ENCODE measurements at regions not wholly inside any gene's neighbourhood (a gene's known extent, or its start where the extent isn't known, plus 50 kb on each side); places are given as distances from the start of the nearest gene placed in this dataset.

DNA sequence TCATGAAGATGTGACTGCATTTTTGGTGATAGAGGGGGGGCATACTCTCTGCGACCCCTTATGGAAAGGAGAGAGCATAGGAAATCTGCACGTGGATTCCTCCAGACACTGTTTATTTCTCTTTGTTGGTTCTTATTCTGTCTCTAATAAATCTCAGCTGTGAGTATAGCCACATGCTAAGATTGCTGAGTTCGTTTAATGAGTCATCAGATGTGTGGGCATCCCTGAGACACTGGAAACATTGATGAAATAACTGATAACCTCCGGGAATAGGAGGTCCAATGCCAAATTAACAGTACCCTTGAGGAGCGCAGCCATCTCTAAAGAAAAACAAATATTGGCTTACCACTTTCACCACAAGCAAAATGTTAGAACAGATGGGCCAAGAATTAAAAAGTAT, 880.2 kb upstream of the NEGR1 start:
- TF ChIP-seq, protein P1, sequence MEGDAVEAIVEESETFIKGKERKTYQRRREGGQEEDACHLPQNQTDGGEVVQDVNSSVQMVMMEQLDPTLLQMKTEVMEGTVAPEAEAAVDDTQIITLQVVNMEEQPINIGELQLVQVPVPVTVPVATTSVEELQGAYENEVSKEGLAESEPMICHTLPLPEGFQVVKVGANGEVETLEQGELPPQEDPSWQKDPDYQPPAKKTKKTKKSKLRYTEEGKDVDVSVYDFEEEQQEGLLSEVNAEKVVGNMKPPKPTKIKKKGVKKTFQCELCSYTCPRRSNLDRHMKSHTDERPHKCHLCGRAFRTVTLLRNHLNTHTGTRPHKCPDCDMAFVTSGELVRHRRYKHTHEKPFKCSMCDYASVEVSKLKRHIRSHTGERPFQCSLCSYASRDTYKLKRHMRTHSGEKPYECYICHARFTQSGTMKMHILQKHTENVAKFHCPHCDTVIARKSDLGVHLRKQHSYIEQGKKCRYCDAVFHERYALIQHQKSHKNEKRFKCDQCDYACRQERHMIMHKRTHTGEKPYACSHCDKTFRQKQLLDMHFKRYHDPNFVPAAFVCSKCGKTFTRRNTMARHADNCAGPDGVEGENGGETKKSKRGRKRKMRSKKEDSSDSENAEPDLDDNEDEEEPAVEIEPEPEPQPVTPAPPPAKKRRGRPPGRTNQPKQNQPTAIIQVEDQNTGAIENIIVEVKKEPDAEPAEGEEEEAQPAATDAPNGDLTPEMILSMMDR (IDR thresholded peaks at IDR 0.05) = no peak
- TF ChIP-seq POLR2AphosphoS5 (IDR thresholded peaks at IDR 0.05) (no peak), POLR2A (IDR thresholded peaks at IDR 0.05) (no peak)
